OCI-M2 (cell line): ENCODE measurements at regions not wholly inside any gene's neighbourhood (a gene's known extent, or its start where the extent isn't known, plus 50 kb on each side); places are given as distances from the start of the nearest gene placed in this dataset.
"Not testable (repeated sequence)": the region's sequence is repeated elsewhere in the genome, so short reads cannot be mapped to it uniquely, and the experiment has no call there.

ENCODE experiments used
- DNase-seq: peaks from one replicate; lab custom pipeline; 2025; ENCODE audit not compliant: unreplicated experiment; lab: John Stamatoyannopoulos, UW

DNA sequence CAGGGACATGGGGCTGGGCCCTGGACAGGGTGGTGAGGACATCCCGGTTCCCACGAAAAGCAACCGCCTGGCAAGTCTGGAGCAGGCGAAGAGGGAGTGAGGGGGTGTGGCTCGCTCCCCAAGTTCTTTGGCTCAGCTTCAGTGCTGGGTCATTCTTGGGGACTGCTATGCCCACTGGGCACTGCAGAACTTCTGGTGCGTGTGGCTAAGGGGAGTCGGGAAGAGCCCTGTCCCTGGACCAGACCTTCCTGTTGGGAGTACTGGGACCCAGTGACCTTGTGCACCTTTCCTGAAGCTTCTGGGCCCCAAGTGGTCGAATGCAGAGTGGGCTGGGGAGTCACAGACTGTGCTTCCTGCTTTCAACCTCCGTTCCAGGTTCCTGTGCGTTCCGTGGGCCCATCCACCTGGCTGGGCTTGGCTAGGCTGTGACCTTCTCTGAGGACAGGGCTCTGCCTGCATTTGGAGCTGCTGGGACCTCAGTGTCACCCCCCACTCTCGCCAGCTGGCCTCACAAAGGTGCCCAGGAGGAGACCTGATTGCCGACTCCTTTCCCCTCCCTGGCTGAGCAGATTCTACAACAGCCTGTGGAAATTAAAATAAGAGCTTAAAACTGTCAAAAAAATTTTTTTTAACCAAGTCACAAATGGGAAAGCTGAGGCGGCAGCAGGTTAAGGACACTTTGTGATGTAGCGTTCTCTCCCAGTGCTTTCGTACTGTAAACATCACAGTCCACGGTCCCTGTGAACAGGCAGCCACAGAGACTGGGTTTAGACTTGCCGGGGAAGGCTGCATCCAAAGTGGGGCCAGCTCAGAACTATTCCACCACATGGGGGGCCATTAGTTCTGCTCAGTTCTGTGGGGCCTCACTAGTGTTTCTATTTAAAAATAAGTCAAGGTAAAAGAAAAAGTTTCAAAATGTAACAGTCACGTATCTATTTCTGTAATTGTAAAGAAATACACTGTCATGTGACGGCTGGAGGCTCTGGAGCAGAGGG lies 63.8 kb upstream of the WNT7B start:
- no peak for DNase-seq

DNA sequence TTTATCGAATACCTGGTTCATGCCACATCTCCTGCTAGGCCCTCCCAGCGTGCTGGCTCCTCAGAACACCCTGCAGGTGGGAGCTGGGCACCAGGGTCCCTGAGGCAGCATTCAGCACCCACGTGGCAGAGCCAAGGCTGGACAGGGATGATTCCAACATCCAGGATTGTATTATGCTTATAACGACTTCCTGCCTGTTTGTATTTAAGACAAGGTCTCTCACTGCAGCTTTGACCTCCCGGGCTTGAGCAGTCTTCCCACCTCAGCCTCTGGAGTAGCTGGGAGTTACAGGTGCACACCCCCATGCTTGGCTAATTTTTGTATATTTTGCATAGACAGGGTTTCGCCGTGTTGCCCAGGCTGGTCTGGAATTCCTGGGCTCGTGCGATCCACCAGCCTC lies 64.7 kb upstream of the WNT7B start:
- DNase-seq = no peak

DNA sequence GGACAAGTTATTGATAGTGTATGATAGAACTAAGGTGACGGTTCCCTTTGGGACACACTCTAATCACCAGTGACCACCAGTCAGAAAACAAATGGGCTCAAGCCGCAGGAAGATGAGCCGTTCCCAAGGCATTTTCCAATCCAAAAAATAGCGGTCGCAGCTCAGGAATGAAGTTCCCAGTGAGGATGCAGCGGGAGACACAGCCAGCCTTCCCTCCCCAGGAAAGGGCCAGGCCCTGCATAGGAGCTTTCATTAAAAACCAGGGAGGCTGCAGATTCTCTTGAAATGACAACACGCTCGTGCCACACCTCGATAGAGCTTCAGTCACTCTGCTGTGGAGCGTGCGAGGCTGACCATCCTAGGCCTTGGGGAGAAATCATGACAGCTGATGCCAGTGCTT lies 65.8 kb upstream of the WNT7B start:
- DNase-seq = no peak

DNA sequence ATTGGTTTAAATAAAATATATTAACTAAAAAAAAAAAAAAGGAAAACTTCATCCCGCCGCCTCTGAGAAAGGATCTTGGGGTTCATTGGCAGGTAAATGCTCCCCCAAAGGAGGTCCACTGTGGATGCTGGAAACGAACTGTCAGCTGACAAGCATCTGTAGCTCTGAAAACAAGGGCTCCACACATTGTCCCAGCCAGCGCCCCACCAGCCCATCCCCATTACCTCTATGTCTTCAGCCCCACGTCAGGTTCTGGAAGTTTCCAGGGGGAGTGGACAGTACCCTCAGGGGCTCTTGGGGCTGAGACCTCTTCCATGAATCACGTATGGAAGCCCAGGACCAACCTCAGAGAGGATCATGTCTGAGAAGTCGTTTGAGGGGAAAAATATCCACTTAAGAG lies 66.4 kb upstream of the WNT7B start:
- DNase-seq = no peak

DNA sequence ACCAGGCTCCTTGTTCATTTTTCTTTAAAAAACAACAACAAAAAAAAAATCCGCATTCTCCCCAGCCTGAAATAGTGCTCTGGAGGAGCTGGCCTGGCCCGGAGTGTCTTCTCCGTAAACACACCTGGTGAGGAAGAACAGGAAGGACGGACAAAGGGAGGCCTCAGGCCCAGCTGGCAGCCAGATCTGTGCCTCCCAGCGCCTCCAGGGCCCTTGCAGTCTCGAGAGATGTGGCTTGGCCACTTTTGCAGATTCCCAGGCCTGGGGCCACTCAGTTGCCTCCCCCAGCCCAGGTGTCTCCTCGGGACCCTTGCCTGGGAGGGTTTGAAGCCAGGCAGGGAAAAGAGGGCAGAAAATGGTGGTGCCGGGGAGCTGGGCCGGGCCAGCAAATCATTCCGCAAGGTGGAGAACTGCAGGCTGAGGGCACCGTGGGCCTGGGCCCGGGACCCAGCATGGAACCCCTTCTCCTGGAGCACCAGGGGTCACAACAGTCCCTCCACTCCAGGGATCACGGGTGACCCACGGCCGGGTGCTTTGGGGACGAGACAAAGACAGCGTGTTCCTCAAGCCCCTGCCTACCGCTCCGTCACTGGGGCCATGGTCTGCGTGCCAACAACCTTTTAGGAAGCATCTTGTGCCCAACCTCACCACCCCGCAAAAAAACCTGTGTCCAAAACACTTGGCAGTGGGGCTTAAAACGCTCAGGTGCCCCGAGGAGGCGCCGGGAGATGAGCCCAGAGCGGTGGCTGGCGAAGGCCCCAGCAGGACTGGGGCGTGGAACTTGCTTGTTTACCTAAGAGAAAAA lies 67.1 kb upstream of the WNT7B start:
- DNase-seq = no peak

DNA sequence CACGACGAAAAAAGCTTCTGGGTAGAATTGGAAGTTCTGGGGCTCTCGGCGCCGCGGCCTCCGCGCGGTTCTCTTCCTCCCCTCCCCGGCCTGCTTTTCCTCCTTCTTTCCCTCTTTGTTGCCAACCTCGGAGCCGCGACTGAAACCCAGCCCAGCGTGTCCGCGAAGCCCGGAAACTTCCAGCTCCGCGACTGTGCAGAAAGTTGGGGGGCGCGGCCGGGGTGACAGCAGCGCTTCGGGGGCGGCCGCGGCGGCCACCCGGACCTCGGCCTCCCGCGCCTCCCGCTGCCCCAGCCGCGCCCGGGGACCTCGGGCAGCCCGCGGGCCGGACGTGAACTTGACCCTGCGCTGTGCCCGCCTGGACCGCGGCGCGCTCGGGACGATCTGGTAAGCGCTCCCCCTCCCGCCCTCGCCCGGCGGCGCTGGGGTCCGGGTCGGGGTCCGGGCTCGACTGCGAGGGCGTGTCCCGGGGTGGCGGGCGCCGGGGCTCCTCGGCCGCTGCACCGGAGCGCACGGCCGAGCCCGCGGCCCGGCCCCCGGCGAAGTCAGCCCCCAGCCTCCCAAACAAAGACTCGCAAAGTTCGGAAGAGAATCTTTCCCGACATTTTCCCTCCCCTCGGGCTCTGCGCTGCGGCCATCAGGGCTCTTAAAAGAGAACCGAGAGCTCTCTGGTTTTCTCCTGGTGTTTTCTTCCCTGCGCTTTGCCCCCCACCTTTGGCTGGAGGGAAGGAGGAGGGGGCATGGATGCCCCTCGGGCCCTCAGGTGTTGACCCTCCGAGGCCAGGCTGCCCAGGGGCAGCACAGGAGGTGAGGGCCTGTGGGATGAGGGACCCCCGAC lies 67.9 kb upstream of the WNT7B start:
- no peak for DNase-seq

DNA sequence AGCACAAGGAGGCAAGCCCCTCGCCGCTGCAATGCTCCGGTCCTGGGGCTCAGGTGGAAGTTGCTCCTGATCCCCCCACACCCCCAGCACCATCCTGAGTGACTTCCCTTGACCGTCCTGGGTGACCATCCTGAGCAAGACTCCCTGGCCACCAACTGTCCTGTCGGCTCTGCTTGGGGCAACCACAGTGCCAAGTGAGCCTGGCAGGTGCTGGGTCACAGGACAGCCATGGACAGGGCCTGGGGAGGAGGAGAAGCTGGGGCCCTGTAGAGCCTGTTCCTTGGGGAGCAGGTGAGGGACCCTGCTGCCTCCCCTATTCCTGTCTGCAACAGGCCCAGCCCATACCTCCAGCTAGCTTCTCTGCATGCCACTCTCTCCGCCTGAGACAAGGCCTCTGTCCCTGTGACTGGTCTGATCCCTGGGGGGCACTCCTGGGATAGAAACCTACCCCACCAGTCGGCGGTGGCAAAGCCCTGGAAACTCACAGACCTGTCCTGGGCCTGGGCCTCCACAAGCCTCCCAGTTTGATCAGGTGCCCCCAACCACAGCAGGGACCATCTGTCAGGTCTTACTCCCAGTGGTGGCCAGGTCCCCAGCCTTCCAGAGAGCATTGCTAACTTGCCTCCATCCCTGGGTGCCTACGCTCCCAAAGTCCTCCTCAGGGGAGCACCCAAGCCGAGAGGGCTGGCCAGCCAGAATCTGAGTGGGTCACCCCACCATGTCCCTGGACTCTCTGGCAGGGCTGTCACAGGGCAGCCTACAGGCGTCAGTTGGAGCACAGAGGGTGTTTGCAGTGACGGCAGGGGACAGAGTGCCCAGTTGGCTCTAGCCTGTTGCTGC lies 68.7 kb upstream of the WNT7B start:
- DNase-seq = no peak

DNA sequence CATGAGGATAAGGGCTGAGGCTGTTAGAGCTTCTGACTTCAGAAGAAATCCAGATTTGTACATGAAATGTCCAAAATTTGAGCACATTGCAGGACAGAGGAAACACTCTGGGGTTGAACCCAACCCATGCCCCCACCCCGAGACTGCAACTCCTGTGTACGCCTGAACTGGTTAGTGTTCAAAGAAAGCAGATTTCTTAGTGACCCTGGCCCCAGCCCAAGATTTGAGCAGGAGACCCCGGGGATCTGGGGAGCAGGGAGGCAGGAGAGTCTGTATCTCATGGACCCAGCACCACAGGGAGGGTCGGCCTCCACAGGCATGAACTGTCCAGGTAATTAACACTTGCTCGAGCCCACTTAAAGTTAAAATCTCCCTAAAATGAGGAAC lies 69.3 kb upstream of the WNT7B start:
- DNase-seq = no peak

DNA sequence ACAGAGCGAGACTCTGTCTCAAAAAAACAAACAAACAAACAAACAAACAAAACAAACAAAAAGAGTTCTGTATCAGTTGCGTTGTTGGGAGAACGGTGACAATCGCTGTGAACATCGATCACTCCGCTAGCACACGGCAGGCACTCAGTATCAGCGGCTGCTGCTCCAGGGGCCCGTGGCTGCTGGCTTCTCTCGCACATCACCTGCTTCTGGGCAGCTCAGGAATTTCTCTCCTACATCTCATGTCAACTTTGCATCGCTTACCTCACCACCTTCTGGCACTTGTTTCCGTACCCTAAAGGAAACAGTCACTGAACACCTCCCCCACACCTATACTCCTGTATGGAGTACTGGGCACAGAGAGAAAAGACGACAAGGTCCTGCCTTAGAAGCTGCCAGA lies 70.3 kb upstream of the WNT7B start:
- DNase-seq = no peak

DNA sequence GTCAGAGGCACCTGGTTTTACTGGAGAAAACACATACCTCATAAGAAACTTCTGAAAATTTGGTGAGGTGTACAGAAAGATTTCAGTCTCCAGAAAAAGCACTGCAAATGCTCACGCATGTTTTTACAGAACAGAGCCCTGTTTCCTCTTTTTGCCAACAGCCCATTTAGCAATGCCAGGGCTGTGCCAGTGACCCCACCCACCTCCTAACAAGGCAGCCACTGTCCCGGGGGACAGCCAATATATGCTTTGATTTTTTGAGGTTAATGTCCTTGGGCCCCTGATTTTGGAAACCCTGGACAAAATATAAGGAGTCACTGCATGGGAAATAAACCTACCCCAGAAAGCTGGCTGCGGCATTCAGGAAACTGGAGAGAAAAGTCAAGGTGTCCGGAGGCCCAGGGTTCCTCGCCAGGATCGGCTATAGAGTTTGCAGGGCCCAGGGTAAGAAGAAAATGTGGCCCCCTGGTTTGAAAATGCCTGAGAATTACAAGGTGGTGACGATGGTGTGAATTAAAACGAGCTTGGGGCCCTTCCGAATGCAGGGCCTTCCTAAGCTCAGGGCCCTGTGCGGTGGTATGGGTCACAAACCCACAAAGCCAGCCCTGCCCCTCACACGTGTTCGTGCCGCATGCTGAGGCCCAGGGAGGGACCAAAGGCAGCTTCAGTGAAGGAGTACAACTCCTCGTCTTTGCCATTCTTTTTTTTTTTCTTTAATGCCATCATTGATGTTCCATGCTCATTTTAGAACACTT lies 71.1 kb upstream of the WNT7B start:
- no peak for DNase-seq

DNA sequence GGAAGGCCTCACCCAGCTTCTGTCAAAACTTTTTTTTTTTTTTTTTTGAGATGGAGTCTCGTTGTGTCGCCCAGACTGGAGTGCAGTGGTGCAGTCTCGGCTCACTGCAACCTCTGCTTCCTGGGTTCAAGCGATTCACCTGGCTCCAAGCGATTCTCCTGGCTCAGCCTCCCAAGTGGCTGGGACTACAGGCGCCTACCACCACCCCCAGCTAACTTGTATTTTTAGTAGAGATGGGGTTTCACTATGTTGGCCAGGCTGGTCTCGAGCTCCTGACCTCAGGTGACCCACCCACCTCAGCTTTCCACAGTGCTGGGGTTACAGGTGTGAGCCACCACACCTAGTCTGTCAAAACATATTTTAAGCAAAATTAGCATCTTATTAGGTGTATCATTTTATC lies 71.7 kb upstream of the WNT7B start:
- DNase-seq = not testable (repeated sequence)

DNA sequence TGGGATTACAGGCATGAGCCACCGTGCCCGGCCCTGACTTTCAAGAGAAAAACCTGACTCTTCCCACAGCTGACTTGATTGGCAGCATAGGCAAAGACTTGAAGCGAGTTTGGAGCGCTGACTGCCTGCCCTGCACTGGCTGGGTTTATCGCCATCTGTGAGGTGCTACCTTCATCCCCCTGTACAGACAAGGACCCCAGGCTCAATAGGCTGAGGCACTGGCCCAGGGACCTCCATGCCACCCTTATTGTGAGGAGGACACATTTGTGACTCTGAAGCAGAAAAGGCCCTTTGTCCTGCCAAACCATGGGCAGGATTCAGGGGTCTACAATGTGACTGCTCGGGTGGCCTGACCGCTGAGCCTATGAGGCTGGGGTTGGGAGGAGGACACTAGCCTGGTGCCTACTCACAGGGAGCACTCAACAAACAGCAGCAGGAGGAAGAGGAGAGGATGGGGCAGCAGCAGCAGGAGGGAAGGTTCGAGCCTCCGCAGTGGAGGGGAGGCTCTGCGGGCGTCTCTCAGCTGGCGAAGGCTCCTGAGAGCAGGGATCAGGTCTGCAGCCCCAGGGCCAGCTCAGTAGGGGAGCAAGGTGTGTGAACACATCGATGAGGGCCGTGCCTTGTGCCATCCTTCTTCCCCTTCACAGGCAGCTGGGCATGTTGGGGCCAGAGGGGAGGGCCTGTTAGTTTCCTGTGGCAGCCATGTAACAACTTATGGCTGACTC lies 72.9 kb upstream of the WNT7B start:
- no peak for DNase-seq

DNA sequence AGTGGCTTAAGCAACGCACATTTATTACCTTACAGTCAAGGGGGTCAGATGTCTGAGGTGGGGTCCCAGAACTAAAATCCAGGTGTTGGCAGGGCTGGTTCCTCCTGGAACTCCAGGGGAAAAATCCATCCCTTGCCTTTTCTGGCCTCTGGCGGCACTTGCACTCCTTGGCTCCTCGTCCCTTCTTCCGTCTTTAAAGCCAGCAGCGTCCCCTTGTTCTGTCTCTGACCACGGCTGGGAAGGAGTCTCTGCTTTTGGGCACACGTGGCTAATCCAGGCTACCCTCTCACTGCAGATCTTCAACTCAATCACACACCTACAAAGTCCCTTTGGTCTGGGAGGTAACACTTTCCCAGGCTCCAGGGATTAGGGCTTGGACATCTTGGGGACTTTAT lies 73.5 kb upstream of the WNT7B start:
- DNase-seq = no peak

DNA sequence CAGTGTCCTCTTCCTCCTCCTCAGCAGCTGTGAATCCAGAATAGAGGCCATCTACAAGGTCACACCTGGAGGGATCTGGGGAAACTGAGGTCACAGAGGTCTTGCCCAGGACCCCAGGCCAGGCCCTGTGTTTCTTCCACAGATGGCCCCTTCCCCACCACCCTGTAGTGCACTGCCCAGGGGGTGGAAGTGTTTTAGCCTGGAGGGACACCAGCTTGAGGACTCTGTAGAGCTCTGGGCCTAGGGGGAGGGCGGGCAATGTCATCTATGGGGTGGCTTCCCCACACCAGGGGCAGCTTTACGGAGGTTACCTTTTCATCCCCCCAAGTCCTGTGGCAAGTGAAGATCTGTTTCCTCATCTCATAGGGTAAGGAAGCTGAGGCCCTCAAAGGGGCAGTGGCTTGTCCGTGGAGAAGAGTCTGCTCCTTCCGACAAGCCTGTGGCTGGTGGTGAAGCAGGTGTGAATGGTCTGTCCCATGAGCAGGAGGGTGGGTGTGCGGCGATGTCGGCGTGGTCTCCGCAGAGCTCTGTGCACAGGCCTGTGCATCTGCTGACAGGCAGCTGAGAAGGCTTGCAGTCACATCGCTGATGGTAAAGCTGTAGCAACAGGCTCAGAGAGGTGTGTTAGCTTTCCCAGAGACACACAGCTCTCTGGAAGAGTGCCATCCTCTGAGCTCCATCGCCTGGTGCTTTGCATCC lies 74.1 kb upstream of the WNT7B start:
- DNase-seq = no peak

DNA sequence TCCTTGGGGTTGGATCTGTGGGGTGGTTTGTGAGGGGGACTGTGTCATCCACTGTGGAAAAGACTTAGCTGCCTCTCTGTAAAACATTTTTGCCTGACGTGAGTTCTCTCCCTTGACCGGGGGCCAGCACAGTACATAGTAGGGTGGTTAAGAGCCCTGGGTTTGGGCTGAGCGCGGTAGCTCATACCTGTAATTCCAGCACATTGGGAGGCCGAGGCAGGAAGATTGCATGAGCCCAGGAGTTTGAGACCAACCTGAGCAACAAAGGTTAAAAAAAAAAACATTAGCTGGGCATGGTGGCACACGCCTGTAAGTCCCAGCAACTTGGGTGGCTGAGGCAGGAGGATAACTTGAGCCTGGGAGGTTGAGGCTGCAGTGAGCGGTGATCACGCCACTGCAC lies 74.7 kb upstream of the WNT7B start:
- DNase-seq = no peak

DNA sequence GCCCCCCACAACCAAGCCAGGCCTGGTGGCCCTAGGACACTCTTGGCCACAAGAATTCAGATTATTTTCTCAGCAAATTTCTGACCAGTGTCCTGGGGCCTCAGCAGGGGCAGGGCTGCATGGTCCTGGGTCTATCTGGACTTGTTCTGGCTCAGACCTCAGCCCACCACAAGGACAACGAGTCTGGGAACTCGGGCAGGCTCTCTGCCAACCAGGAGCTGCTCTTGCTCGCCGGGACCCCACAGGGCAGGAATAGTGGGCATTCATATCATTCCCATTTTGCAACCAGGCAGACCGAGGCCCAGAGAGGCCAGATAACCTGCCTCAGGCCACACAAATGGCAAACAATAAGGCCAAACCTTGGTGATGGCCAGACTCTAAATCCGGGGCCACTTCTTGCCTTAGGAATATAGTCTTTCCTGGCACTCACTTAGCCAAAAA lies 75.4 kb upstream of the WNT7B start:
- DNase-seq = no peak

DNA sequence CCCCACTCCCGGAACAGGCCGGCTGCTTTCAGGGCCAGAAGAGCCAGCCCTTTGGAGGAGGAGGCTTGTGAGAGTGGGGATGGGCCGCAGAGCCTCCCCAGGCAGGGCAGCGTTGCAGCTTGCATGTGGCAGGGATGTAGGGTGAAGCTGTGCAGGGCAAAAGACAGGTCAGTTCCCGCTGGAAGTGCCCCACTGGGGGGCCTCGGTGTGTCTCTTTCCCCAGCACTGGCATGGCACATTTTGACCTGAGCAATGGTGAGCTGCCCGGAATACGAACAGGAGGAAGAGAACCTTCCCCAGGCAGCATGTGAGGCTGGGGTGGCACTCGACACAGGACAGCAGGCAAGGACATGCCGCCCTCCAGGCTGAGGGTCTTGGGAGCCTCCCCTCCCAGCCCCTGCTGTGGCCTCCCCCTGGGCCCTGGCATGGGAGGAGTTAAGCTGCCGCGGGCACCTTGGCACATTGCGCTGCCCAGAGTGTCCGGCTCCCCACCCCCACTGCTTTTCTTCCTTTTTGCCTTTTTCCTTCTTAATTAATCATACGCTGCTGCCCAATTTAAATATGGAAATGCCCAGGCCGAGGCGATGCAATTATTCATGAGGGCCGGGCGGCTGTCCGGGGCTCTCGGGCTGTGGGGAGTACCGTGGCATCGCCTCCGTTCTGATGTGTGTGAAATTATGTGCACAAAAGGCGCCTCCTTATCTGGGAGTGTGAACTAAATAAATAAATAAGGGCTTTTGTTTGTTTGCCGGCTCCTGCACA lies 76.0 kb upstream of the WNT7B start:
- no peak for DNase-seq
